Activated T-cell treated with anti-CD3 and anti-CD28 coated beads, Interleukin-2, amount 50 U/mL, for 1 hour (primary cell): ENCODE measurements at regions not wholly inside any gene's neighbourhood (a gene's known extent, or its start where the extent isn't known, plus 50 kb on each side); places are given as distances from the start of the nearest gene placed in this dataset.
"Not testable (repeated sequence)": the region's sequence is repeated elsewhere in the genome, so short reads cannot be mapped to it uniquely, and the experiment has no call there.

Experiments used
- DNase-seq: peaks from one replicate; pipeline ENCODE4 v3.0.0-alpha.2; 2020

- DNase-seq, result no peak
Observed at GRCh38 chr3:44105571-44105970, 136.1 kb upstream of the TOPAZ1 start.

DNA sequence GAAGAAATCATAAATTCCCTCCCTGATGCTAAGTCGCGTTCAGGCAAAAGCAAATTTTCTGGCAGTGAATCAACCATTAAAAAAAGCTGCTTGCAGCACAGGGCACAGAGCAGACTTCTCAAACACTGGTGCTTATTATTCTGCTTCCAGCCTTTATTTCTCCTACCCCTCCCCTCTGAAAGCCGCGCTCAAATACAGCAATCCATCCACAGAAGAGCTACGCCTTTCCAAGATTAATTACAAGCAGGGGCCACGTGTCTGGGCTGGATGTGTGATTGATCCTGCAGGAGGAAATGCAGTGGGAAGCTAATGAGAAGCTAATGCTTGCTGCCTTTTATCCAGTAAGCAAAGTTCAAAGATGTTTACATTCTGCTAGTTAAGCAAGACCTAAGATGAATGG, 134.9 kb upstream of the TOPAZ1 start:
- no peak for DNase-seq

DNA sequence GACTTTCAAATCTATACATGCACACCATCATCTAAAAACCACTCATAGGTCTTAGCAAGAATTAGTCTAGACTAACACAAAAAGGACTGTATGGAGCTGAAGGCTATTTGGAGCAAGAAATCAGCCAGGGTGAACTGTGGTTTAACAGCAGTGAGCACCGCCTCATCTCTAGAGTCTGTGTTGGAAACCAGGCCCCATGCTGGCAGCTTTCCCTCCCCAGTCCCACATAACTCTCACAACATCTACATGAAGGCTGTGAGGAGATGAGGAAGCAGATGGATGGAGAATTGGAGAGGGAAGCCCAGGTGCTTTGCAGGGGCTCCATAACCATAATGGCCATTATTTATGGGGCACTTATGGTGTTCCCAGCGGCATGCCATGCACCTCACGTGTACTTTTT, 133.2 kb upstream of the TOPAZ1 start:
- DNase-seq, result no peak

DNA sequence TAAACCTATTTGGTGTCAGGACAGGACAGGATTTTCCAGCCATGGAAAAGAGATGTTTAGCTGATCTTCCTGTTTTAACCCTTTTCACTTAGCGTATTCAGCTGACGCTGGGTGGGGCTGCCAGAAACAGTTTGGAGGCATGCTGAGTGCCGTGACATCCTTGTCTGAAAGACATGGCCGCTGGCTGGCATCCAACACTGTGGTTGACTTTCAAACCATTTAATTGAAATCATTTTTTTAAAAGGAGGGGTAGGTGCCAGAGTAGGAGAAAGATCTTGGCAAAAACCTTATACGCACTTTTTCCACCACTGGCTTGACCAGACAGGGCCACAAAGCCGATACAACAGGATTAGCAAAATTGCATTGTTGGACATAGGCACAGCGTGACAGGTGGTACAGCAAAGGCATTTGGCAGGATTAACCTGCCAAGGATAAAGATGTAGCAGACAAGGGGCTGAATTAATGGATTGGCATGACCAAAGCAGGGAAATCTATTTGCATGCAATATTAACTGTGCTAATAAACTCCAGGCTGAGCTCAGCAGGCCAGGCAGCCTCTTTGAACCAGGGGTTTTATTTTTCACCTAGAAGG, 131.8 kb upstream of the TOPAZ1 start:
- no peak for DNase-seq

DNA sequence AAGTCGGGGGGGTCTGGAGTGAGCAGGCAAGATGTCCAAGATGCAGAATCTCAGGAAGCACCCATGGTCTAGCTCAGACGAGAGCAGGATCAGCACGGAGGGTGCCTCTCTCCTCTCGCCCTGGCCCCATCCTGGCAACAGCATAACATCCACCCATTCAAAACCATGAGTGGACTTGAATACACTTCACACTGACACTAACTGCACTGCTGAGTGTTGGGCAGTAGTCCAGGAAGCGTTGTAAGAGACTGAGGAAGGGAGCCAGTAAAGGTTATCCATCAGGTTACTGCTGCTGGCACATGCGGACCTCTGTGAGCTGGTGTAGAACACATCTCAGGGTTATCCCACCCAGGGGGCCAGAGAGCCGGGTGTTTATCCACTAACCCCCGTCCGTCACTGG, 131.0 kb upstream of the TOPAZ1 start:
- DNase-seq, result no peak

GRCh38 chr3:44111482-44111881, 130.2 kb upstream of the TOPAZ1 start:
- DNase-seq, result no peak

GRCh38 chr3:44114142-44114541, 127.5 kb upstream of the TOPAZ1 start:
- DNase-seq, result peak; percentile 32

DNA sequence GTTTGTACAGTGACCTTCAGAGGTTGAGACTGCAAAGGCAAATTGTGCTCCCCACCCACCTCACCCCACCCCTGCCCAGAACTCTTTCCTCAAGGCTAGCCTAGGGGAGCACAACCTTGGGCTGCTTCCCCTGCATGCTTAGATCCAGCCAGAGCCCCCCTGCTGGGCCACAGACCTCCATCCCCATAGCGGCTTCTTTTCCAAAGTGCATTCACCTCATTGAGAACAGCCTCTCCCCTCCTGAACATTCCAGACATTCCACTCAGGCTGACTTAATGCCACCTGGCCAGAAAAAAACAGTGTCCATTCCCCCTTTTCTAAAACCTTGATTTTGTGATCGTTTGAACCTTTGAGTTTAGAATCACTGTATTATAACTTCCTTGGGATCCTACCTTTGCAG, 124.4 kb upstream of the TOPAZ1 start:
- no peak for DNase-seq

DNA sequence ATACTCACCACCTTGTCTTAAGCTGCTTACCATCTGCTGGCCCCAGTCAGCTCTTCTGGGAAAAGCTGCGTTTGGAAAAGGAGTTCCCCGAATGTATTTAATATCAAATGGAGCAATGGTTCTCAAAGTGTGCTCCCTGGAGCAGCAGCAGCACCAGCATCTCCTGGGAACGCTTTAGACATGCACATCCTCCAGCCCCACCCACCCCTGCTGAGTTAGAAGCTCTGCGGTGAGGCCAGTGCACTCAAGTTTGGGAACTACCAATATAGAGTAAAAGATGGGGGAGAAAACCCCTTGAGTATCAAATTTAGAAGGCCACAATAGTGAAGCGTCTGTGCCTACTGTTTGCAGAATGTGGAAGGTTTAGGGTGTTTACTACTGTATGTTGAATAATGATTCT, 124.0 kb upstream of the TOPAZ1 start:
- no peak for DNase-seq

DNA sequence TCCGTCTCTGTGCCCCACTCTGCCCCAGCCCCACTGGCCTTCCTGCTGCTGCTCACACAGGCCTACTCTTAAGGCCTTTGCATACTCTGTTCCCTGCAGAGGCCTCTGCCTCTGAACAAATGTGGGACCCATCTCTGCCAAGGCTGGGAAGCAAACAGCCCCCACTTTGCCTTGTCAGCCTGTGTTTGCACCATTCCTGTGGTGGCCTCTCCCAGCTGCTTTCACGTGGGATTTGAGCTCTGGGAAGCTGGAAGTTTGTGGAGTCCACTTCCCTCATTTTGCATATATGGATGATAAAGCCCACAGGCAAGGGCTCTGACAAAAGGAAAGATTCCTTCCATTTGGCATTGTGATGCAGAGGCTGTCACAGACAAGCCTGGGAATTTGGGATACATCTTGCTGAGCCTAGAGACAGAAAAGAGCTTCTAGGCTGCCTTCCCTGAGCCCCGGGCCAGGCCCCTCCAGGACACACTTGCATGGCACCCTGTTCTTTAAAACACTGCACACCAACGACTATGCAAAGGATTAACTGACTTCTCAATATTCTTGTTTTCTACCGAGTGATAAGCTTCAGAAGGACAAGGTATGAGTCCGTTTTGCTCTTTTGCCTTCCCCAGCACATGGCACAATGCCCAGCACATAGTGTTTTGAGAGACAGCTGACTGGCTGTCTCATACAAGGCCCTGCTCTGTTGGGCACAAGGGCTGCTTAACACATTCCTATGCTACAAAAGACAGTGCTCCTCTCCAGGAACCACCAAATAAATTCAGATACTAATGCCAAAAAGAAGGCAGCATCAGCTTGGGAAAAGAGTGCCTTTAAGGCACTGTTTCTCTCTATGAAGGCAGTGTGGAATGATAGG, 120.7 kb upstream of the TOPAZ1 start:
- no peak for DNase-seq

DNA sequence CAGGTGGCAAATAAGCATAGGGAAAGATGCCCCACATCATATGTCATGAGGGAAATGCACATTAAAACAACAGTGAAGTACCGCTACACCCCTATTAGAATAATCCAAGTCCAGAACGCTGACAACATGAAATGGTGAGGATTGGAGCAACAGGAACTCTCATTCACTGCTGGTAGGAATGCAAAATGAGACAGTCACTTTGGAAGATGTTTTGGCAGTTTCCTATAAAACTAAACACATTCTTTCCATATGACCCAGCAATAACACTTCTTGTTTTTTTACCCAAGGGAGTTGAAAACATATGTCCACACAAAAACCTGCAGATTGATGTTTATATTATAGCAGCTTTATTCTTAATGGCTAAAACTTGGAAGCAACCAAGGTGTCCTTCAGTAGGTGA, 116.4 kb upstream of the TOPAZ1 start:
- DNase-seq, result no peak

- DNase-seq, result no peak
Observed at GRCh38 chr3:44125882-44126281, 115.8 kb upstream of the TOPAZ1 start.

- DNase-seq, result no peak
Observed at GRCh38 chr3:44128057-44128775, 113.5 kb upstream of the TOPAZ1 start.

DNA sequence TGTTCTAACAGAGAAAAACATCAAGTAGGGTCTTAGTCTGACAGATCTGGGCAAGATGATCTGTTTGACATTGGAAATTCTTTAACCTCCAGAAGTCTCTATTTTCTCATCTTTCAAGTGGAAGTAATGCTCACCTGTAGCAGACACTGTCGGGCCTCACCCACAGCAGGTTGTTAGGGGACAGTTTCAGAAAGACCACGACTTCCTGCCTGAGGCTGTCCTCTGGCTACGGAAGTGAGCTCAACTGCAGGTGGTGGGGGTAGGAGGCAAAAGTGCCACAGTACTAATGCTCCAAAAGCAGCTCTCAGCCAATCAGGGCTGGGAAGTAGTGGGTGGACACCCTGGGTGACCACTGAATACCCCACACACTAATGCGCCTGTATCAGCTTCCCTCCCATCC, 111.4 kb upstream of the TOPAZ1 start:
- DNase-seq, result no peak

DNA sequence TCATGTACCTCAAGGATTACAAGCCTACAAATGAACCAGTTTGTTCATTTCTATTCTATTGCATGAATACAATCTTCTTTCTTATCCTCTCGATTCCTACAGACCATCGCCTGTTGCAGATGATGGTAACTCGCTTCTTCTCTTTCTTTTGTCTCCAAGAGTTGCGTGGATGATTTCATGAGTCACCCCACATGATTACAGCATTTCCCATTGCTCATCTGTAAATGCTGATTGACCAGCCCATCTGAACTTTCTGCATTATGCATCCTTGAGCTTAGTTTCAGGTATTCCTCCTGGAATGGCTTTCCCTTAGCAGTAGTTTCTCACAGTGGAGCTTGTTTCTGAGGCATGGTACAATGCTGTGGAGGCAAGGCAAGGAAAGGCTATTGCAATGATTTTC, 109.6 kb upstream of the TOPAZ1 start:
- DNase-seq, result no peak

GRCh38 chr3:44132593-44132992, 109.1 kb upstream of the TOPAZ1 start:
- no peak for DNase-seq

- DNase-seq, result no peak
Observed at GRCh38 chr3:44136421-44136820, 105.3 kb upstream of the TOPAZ1 start.

GRCh38 chr3:44146073-44146472, 95.6 kb upstream of the TOPAZ1 start:
- no peak for DNase-seq

DNA sequence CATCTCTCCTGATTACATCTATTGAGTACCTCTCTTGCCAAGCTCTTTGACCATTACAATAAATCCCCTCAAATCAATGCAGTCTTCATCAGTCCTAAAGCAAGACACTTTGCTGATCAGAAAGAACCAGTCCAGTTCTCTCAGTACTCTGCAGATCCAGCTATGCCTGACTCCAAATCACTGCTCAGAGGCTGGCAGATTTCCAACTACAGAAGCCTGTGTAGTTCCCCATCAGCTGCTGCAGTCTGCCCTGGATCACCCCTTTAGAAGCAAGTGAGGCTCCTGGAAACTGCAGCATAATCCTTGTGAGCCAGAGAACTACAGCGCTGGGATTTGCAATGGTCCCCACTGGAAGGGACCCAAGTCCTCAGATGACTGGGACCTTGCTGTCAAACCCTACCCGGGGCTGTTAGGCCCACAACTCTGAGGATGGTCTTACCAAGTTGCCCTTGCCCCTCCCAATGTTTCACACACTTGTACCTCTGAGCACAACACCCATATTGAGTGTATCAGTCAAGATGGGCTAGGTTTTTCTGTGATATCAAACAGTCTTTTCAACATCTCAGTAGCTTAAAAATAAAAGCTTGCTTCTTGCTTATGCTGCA, 81.9 kb upstream of the TOPAZ1 start:
- DNase-seq, result no peak

DNA sequence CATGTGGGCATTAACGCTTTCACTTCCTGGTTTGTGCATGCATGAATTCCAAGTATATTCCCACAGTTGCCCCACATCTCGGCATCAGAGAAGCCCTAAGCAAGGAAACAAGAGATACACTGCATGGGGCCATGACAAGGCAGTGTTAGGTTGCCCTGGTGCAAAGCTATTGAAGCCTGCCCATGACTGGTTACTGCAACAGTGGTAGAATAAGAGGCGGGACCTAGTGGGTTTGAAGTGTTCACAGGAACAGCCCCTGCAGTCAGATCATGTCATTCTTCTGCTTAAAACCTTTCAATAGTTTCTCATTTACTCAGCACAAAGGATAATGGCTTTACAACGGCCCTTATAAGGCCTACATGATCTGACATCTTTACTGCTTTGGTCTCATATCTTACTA, 80.9 kb upstream of the TOPAZ1 start:
- no peak for DNase-seq

DNA sequence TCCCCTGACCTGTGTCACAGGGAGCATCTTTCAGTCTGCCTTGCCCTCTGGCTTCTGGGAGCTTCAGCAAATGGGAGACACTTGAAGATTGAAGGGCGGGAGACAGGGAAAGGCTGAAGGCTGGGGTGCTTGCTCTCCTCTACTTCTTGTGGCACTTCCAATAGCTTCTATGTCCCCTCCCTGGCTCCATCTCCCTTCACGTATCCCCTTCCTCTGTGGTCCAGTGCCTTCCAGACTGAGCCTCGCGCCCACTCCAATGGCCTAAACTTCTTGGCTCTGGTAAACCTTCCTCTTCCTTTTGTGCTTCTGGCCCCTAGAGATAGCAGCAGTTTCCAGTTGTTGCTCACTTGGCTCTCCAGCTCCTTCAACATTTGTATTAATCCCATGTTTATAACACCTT, 69.8 kb upstream of the TOPAZ1 start:
- no peak for DNase-seq

GRCh38 chr3:44172701-44173100, 69.0 kb upstream of the TOPAZ1 start:
- DNase-seq, result not testable (repeated sequence)

GRCh38 chr3:44173263-44173662, 68.4 kb upstream of the TOPAZ1 start:
- DNase-seq, result no peak

DNA sequence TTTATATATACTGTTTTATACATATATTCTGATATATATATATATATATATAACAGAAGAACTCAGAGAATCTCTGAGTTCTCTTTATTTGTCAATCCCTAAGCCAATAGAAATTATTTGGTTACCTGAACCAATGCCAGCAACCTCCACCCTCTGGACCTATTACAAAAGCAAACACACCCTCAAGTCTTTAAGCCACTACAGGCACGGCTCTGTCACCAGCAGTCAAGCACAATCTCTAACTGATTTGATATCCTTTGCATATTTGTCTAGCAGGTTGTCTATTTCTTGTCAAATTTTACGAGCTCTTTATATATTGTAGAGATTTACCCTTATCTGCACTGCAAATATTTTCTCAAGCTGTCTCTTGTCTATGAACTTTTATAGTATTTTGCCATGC, 66.6 kb upstream of the TOPAZ1 start:
- no peak for DNase-seq
